GM11168 (cell line): ENCODE measurements at regions not wholly inside any gene's neighbourhood (a gene's known extent, or its start where the extent isn't known, plus 50 kb on each side); places are given as distances from the start of the nearest gene placed in this dataset.

Source experiments
- in situ Hi-C: fragments of 300-500 bp; cut with MboI; formaldehyde crosslinking; loops from one replicate; pipeline ENCODE4 v1.12.0; 2022; ENCODE audit warnings: low sequenced_read_pairs; ENCODE audit not compliant: unreplicated experiment

GRCh38 chr4:14188214-14188613 is 560.7 kb upstream of the BOD1L1 start:
- in situ Hi-C loops = no loop called here

- in situ Hi-C loops = no loop called here
Measured at GRCh38 chr4:14193601-14194000, 566.1 kb upstream of the BOD1L1 start.

GRCh38 chr4:14196131-14196530 is 568.6 kb upstream of the BOD1L1 start:
- in situ Hi-C loops = no loop called here

GRCh38 chr4:14215116-14215770 is 587.7 kb upstream of the BOD1L1 start:
- in situ Hi-C loops = no loop called here

GRCh38 chr4:14217401-14217800 is 589.9 kb upstream of the BOD1L1 start:
- in situ Hi-C loops = no loop called here

GRCh38 chr4:14218641-14219040 is 591.1 kb upstream of the BOD1L1 start:
- in situ Hi-C loops = no loop called here

GRCh38 chr4:14221176-14221575 is 593.7 kb upstream of the BOD1L1 start:
- in situ Hi-C loops = no loop called here

- in situ Hi-C loops = no loop called here
Measured at GRCh38 chr4:14222377-14223029, 595.0 kb upstream of the BOD1L1 start.

- in situ Hi-C loops = no loop called here
Measured at GRCh38 chr4:14223461-14223860, 595.9 kb upstream of the BOD1L1 start.

GRCh38 chr4:14225688-14226207 is 598.2 kb upstream of the BOD1L1 start:
- in situ Hi-C loops = no loop called here

GRCh38 chr4:14233126-14233525 is 605.6 kb upstream of the BOD1L1 start:
- in situ Hi-C loops = no loop called here

GRCh38 chr4:14234307-14234706 is 606.8 kb upstream of the BOD1L1 start:
- in situ Hi-C loops = no loop called here

- in situ Hi-C loops = no loop called here
Measured at GRCh38 chr4:14236359-14236758, 608.8 kb upstream of the BOD1L1 start.

- in situ Hi-C loops = no loop called here
Measured at GRCh38 chr4:14237911-14238310, 610.4 kb upstream of the BOD1L1 start.

- in situ Hi-C loops = no loop called here
Measured at GRCh38 chr4:14241574-14241973, 614.0 kb upstream of the BOD1L1 start.

- in situ Hi-C loops = no loop called here
Measured at GRCh38 chr4:14247767-14248166, 620.2 kb upstream of the BOD1L1 start.

GRCh38 chr4:14249226-14249625 is 621.7 kb upstream of the BOD1L1 start:
- in situ Hi-C loops = no loop called here

GRCh38 chr4:14254252-14254651 is 626.7 kb upstream of the BOD1L1 start:
- in situ Hi-C loops = no loop called here

GRCh38 chr4:14254926-14255325 is 627.4 kb upstream of the BOD1L1 start:
- in situ Hi-C loops = no loop called here

- in situ Hi-C loops = no loop called here
Measured at GRCh38 chr4:14257903-14258302, 630.4 kb upstream of the BOD1L1 start.

GRCh38 chr4:14259936-14260335 is 632.4 kb upstream of the BOD1L1 start:
- in situ Hi-C loops = no loop called here

- in situ Hi-C loops = no loop called here
Measured at GRCh38 chr4:14260591-14260990, 633.1 kb upstream of the BOD1L1 start.
